GM19025 (cell line): ENCODE measurements at regions not wholly inside any gene's neighbourhood (a gene's known extent, or its start where the extent isn't known, plus 50 kb on each side); places are given as distances from the start of the nearest gene placed in this dataset.

Source experiments
- ATAC-seq: cut with Tn5 transposase; IDR thresholded peaks from one replicate; pipeline ENCODE4 v1.9.1; 2021; ENCODE audit warnings: mild to moderate bottlenecking, low read depth, moderate library complexity; ENCODE audit not compliant: unreplicated experiment

GRCh38 chr6:23183846-23184245 is 614.5 kb downstream of the HDGFL1 start:
- no peak for ATAC-seq

GRCh38 chr6:23184351-23184750 is 615.0 kb downstream of the HDGFL1 start:
- ATAC-seq, result no peak

- no peak for ATAC-seq
Measured at GRCh38 chr6:23195487-23195886, 626.1 kb downstream of the HDGFL1 start.

GRCh38 chr6:23199541-23199940 is 630.2 kb downstream of the HDGFL1 start:
- ATAC-seq, result no peak

- no peak for ATAC-seq
Measured at GRCh38 chr6:23200946-23201345, 631.6 kb downstream of the HDGFL1 start.

GRCh38 chr6:23202207-23202606 is 632.8 kb downstream of the HDGFL1 start:
- ATAC-seq, result no peak

- no peak for ATAC-seq
Measured at GRCh38 chr6:23212398-23212797, 643.0 kb downstream of the HDGFL1 start.

- ATAC-seq, result no peak
Measured at GRCh38 chr6:23213193-23213592, 643.8 kb downstream of the HDGFL1 start.

- ATAC-seq, result no peak
Measured at GRCh38 chr6:23213651-23214050, 644.3 kb downstream of the HDGFL1 start.

GRCh38 chr6:23218751-23219150 is 649.4 kb downstream of the HDGFL1 start:
- ATAC-seq, result no peak

GRCh38 chr6:23222724-23223123 is 653.4 kb downstream of the HDGFL1 start:
- no peak for ATAC-seq

- ATAC-seq, result no peak
Measured at GRCh38 chr6:23224540-23224939, 655.2 kb downstream of the HDGFL1 start.

GRCh38 chr6:23228439-23229024 is 659.2 kb downstream of the HDGFL1 start:
- ATAC-seq, result no peak

GRCh38 chr6:23243854-23244253 is 674.5 kb downstream of the HDGFL1 start:
- ATAC-seq, result no peak

- ATAC-seq, result no peak
Measured at GRCh38 chr6:23244300-23244699, 674.9 kb downstream of the HDGFL1 start.

GRCh38 chr6:23245572-23245971 is 676.2 kb downstream of the HDGFL1 start:
- no peak for ATAC-seq

- ATAC-seq, result no peak
Measured at GRCh38 chr6:23246896-23247295, 677.5 kb downstream of the HDGFL1 start.

- ATAC-seq, result no peak
Measured at GRCh38 chr6:23250556-23250955, 681.2 kb downstream of the HDGFL1 start.

GRCh38 chr6:23262864-23263263 is 693.5 kb downstream of the HDGFL1 start:
- ATAC-seq, result no peak

- no peak for ATAC-seq
Measured at GRCh38 chr6:23265270-23265669, 695.9 kb downstream of the HDGFL1 start.

GRCh38 chr6:23266536-23266935 is 697.2 kb downstream of the HDGFL1 start:
- no peak for ATAC-seq

- no peak for ATAC-seq
Measured at GRCh38 chr6:23267651-23268050, 698.3 kb downstream of the HDGFL1 start.

GRCh38 chr6:23268348-23268747 is 699.0 kb downstream of the HDGFL1 start:
- no peak for ATAC-seq
